OCI-LY1 (cell line): ENCODE measurements at regions not wholly inside any gene's neighbourhood (a gene's known extent, or its start where the extent isn't known, plus 50 kb on each side); places are given as distances from the start of the nearest gene placed in this dataset.

Experiments used
- H2AFZ ChIP-seq: fragments of 200-600 bp; sonication (generic), shearing (Covaris generic); 2 replicates; pipeline ENCODE4 v1.6.0; 2014; ENCODE audit warnings: antibody characterized with exemption, mild to moderate bottlenecking, low read length
- H3F3A ChIP-seq: fragments of 200-600 bp; sonication (generic), shearing (Covaris generic); 2 replicates; pipeline ENCODE4 v1.6.0; 2014; ENCODE audit warnings: mild to moderate bottlenecking, antibody characterized with exemption, low read length, moderate library complexity; ENCODE audit not compliant: insufficient read depth
- H3K27ac ChIP-seq: fragments of 200-600 bp; sonication (generic); 2 replicates; pipeline ENCODE4 v1.5.1; 2014; ENCODE audit warnings: low read length, mixed run types, mild to moderate bottlenecking, low read depth; ENCODE audit not compliant: poor library complexity, severe bottlenecking
- H3K27me3 ChIP-seq: fragments of 200-600 bp; sonication (generic); 2 replicates; pipeline ENCODE4 v1.6.0; 2014; ENCODE audit warnings: antibody characterized with exemption, mild to moderate bottlenecking, low read length, moderate library complexity; ENCODE audit not compliant: insufficient read depth
- H3K36me3 ChIP-seq: fragments of 200-600 bp; sonication (generic); 2 replicates; pipeline ENCODE4 v1.6.1; 2014; ENCODE audit warnings: mild to moderate bottlenecking, antibody characterized with exemption, low read length, moderate library complexity, mixed read lengths; ENCODE audit not compliant: insufficient read depth
- H3K4me1 ChIP-seq: fragments of 200-600 bp; sonication (generic); 2 replicates; pipeline ENCODE4 v1.5.1; 2014; ENCODE audit warnings: mild to moderate bottlenecking, low read length, moderate library complexity; ENCODE audit not compliant: insufficient read depth, severe bottlenecking
- H3K4me2 ChIP-seq: fragments of 200-600 bp; sonication (generic), shearing (Covaris generic); 2 replicates; pipeline ENCODE4 v1.6.1; 2014; ENCODE audit warnings: low read length
- H3K4me3 ChIP-seq: fragments of 200-600 bp; sonication (generic); 2 replicates; pipeline ENCODE4 v1.5.1; 2014; ENCODE audit warnings: low read length, low read depth, mild to moderate bottlenecking, mixed read lengths; ENCODE audit not compliant: poor library complexity, severe bottlenecking
- H3K79me2 ChIP-seq: fragments of 200-600 bp; shearing (Covaris generic); 2 replicates; pipeline ENCODE4 v1.6.1; 2016; ENCODE audit warnings: mixed run types, low read length, mixed read lengths; ENCODE audit not compliant: insufficient read depth
- H3K9ac ChIP-seq: fragments of 200-600 bp; sonication (generic), shearing (Covaris generic); 2 replicates; pipeline ENCODE4 v1.6.1; 2014; ENCODE audit warnings: mild to moderate bottlenecking, low read length, mixed read lengths
- H3K9me2 ChIP-seq: fragments of 200-600 bp; sonication (generic), shearing (Covaris generic); 2 replicates; pipeline ENCODE4 v1.6.1; 2014; ENCODE audit warnings: low read depth, mild to moderate bottlenecking, low read length, mixed read lengths
- H3K9me3 ChIP-seq: fragments of 200-600 bp; shearing (Covaris generic); 2 replicates; pipeline ENCODE4 v1.6.1; 2014; ENCODE audit warnings: low read length, mixed read lengths
- H4K20me1 ChIP-seq: fragments of 200-600 bp; sonication (generic), shearing (Covaris generic); 2 replicates; pipeline ENCODE4 v1.6.0; 2016; ENCODE audit warnings: mild to moderate bottlenecking, low read length; ENCODE audit not compliant: insufficient read depth
- CTCF ChIP-seq: fragments of 200-600 bp; sonication (generic), shearing (Covaris generic); IDR thresholded peaks from 2 replicates; pipeline ENCODE4 v1.5.1; 2017; ENCODE audit warnings: mild to moderate bottlenecking, antibody characterized with exemption, low read length, moderate library complexity, mixed read lengths
- EZH2 ChIP-seq: fragments of 200-600 bp; sonication (generic), shearing (Covaris generic); IDR thresholded peaks from 2 replicates; pipeline ENCODE4 v1.8.0; 2017; ENCODE audit warnings: borderline replicate concordance, mixed run types, mild to moderate bottlenecking, antibody characterized with exemption, low read length, moderate library complexity, mixed read lengths

- TF ChIP-seq CTCF: no peak
- no peak for TF ChIP-seq EZH2
- no peaks in the 10 kb centered on the region for H3K79me2 ChIP-seq
- H3K27ac ChIP-seq: no peak overlapping the region
- no peaks in the 10 kb centered on the region for H3K9me2 ChIP-seq
- no peaks in the 10 kb centered on the region for H4K20me1 ChIP-seq
- H3K4me3 ChIP-seq: no peak overlapping the region
- no peaks in the 10 kb centered on the region for H3K27me3 ChIP-seq
- H3K36me3 ChIP-seq: no peaks in the 10 kb centered on the region
- H3K4me1 ChIP-seq: no peaks in the 10 kb centered on the region
- H3K4me2 ChIP-seq: no peak overlapping the region
- no peaks in the 10 kb centered on the region for H3F3A ChIP-seq
- H3K9ac ChIP-seq: no peak overlapping the region
- no peaks in the 10 kb centered on the region for H3K9me3 ChIP-seq
- H2AFZ ChIP-seq: no peak overlapping the region
These were observed 622.3 kb upstream of the ACVR2A start for GRCh38 chr2:147222506-147222905.

GRCh38 chr2:147214914-147215313 lies 629.9 kb upstream of the ACVR2A start:
- Histone ChIP-seq H3K27me3 (no peaks in the 10 kb centered on the region), H3K4me3 (no peak overlapping the region), H3K4me1 (no peaks in the 10 kb centered on the region), H3F3A (no peaks in the 10 kb centered on the region), H3K9me3 (no peaks in the 10 kb centered on the region), H4K20me1 (no peaks in the 10 kb centered on the region), H3K27ac (no peak overlapping the region), H3K4me2 (no peak overlapping the region), H3K36me3 (no peaks in the 10 kb centered on the region), H3K9ac (no peak overlapping the region), H2AFZ (no peak overlapping the region), H3K9me2 (no peaks in the 10 kb centered on the region), H3K79me2 (no peaks in the 10 kb centered on the region)
- no peak for TF ChIP-seq EZH2
- TF ChIP-seq CTCF: no peak

- Histone ChIP-seq H2AFZ (no peak overlapping the region), H3K9me2 (no peaks in the 10 kb centered on the region), H3K4me1 (no peaks in the 10 kb centered on the region), H4K20me1 (no peaks in the 10 kb centered on the region), H3K9ac (no peak overlapping the region), H3K4me2 (no peak overlapping the region), H3K79me2 (no peaks in the 10 kb centered on the region), H3F3A (no peaks in the 10 kb centered on the region), H3K27me3 (no peaks in the 10 kb centered on the region), H3K27ac (no peak overlapping the region), H3K9me3 (no peaks in the 10 kb centered on the region), H3K36me3 (no peaks in the 10 kb centered on the region), H3K4me3 (no peak overlapping the region)
- no peak for TF ChIP-seq EZH2
- no peak for TF ChIP-seq CTCF
These were observed 633.3 kb upstream of the ACVR2A start for GRCh38 chr2:147211484-147211883.
